GM12878 (cell line): ENCODE measurements at regions not wholly inside any gene's neighbourhood (a gene's known extent, or its start where the extent isn't known, plus 50 kb on each side); places are given as distances from the start of the nearest gene placed in this dataset.

Experiments
- ATAC-seq: fragments of 200-7000 bp; cut with Tn5 transposase; 3 replicates; pipeline ENCODE4 v1.9.1; 2020; ENCODE audit warnings: mild to moderate bottlenecking, moderate library complexity
- BruUV-seq: library from RNA; stranded (reverse); fragments of 400-500 nt; replicated peaks from 2 replicates; lab custom pipeline; 2021; lab: Mats Ljungman, UMichigan
- CTCF ChIA-PET: fragments of 300-600 bp; sonication (Branson Sonifier 250); formaldehyde crosslinking; extraction: SDS; loops from one replicate; lab custom pipeline; 2021; ENCODE audit warnings: inconsistent platforms; lab: Yijun Ruan, JAX
- POLR2A ChIA-PET: fragments of 350-600 bp; formaldehyde crosslinking; extraction: SDS; loops from one replicate; lab custom pipeline; 2021; ENCODE audit warnings: inconsistent platforms; lab: Charles Lee
- RAD21 ChIA-PET: fragments of 300-600 bp; sonication (Branson Sonifier 250); formaldehyde crosslinking; loops from one replicate; lab custom pipeline; 2023; ENCODE audit warnings: antibody characterized with exemption; ENCODE audit not compliant: unreplicated experiment; lab: Charles Lee
- SMC1A ChIA-PET: fragments of 300-600 bp; sonication (Branson Sonifier 250); formaldehyde crosslinking; loops from one replicate; lab custom pipeline; 2023; ENCODE audit not compliant: unreplicated experiment, uncharacterized antibody; lab: Charles Lee
- DNase-seq: peaks from one replicate; pipeline ENCODE4 v3.0.0-alpha.2; 2011; ENCODE audit warnings: low read depth, low spot score
- FAIRE-seq: peaks from 3 replicates; lab custom pipeline; 2011; peaks lifted over from hg19 to GRCh38; lab: Jason Lieb, UNC
- H2AFZ ChIP-seq: 2 replicates; pipeline ENCODE4 v1.6.0; 2011; ENCODE audit warnings: low read depth, low read length, control low read depth; ENCODE audit not compliant: control insufficient read depth
- H3K27ac ChIP-seq: 2 replicates; pipeline ENCODE4 v1.5.1; 2011; ENCODE audit warnings: control low read depth; ENCODE audit not compliant: control insufficient read depth, insufficient read depth
- H3K27me3 ChIP-seq, 2 experiments: replicated peaks in 1 of 2; 2 replicates each; pipeline versions ENCODE4 v1.6.0 to v1.6.1; 2011; ENCODE audit warnings: low read length in 1 of 2; ENCODE audit not compliant: control insufficient read depth in 2 of 2, insufficient read depth in 2 of 2
- H3K36me3 ChIP-seq, 2 experiments: 2 replicates each; pipeline ENCODE4 v1.5.1; 2011; ENCODE audit warnings: low read length in 1 of 2; ENCODE audit not compliant: control insufficient read depth in 2 of 2, insufficient read depth in 2 of 2
- H3K4me1 ChIP-seq: 2 replicates; pipeline ENCODE4 v1.6.1; 2011; ENCODE audit warnings: mild to moderate bottlenecking, low read length, moderate library complexity, mixed read lengths; ENCODE audit not compliant: control insufficient read depth, insufficient read depth
- H3K4me2 ChIP-seq: 2 replicates; pipeline ENCODE4 v1.6.0; 2011; ENCODE audit warnings: control low read depth; ENCODE audit not compliant: control insufficient read depth, insufficient read depth
- H3K4me3 ChIP-seq: fragments of 200-600 bp; sonication (generic); 2 replicates; pipeline ENCODE4 v1.5.1; 2016
- H3K79me2 ChIP-seq: 2 replicates; pipeline ENCODE4 v1.6.0; 2011; ENCODE audit warnings: low read length; ENCODE audit not compliant: control insufficient read depth, insufficient read depth
- H3K9ac ChIP-seq: 2 replicates; pipeline ENCODE4 v1.8.0; 2011; ENCODE audit warnings: low read length, control low read depth, mixed read lengths; ENCODE audit not compliant: control insufficient read depth, insufficient read depth
- H3K9me3 ChIP-seq: replicated peaks from 3 replicates; pipeline ENCODE4 v1.5.1; 2011; ENCODE audit warnings: mild to moderate bottlenecking, low read length; ENCODE audit not compliant: control insufficient read depth, insufficient read depth
- H4K20me1 ChIP-seq: 2 replicates; pipeline ENCODE4 v1.6.0; 2011; ENCODE audit not compliant: control insufficient read depth, insufficient read depth
- BCL11A ChIP-seq: IDR thresholded peaks from 2 replicates; pipeline ENCODE4 v1.6.1; 2011; ENCODE audit warnings: low read depth, low read length
- GATAD2B ChIP-seq: fragments of 450-650 bp; conservative IDR thresholded peaks from 2 replicates; pipeline ENCODE4 v1.6.1; 2017; ENCODE audit warnings: low read depth, mild to moderate bottlenecking, moderate library complexity
- HDGF ChIP-seq: fragments of 450-650 bp; IDR thresholded peaks from 2 replicates; pipeline ENCODE4 v1.6.1; 2016; ENCODE audit warnings: antibody characterized with exemption
- NFIC ChIP-seq: IDR thresholded peaks from 2 replicates; pipeline ENCODE4 v1.6.1; 2012; ENCODE audit warnings: low read depth, mild to moderate bottlenecking, inconsistent platforms, low read length, moderate library complexity
- RBBP5 ChIP-seq: fragments of 200-600 bp; sonication (generic); conservative IDR thresholded peaks from 2 replicates; pipeline ENCODE4 v1.6.1; 2016
- SP1 ChIP-seq: IDR thresholded peaks from one replicate; pipeline ENCODE4 v1.6.1; 2011; ENCODE audit warnings: low read depth, low read length
- ZBTB11 ChIP-seq: fragments of 450-650 bp; formaldehyde crosslinking; IDR thresholded peaks from 2 replicates; pipeline ENCODE4 v1.5.0; 2022; ENCODE audit warnings: mild to moderate bottlenecking, missing genetic modification characterization
- ZNF592 ChIP-seq: fragments of 450-650 bp; IDR thresholded peaks from 2 replicates; pipeline ENCODE4 v1.6.1; 2017; ENCODE audit warnings: mild to moderate bottlenecking, moderate library complexity
- WGBS: methylation state at CpG from one replicate; pipeline ENCODE4 v1.1.6; 2016; ENCODE audit warnings: low lambda C conversion rate; ENCODE audit not compliant: insufficient replicate concordance, insufficient coverage; ENCODE audit errors: missing lambda C conversion rate; 5-methylcytosine and 5-hydroxymethylcytosine counted together
- in situ Hi-C: fragments of 300-500 bp; cut with MboI; formaldehyde crosslinking; loops from 9 replicates; pipeline ENCODE4 v1.14.3; 2018; ENCODE audit warnings: mixed read lengths
- intact Hi-C: fragments of 100-400 bp; cut with micrococcal nuclease; formaldehyde crosslinking; loops from one replicate; pipeline ENCODE4 v1.14.2; 2022; ENCODE audit not compliant: unreplicated experiment

GRCh38 chr10:7101451-7101850 lies 309.4 kb downstream of the SFMBT2 start:
- no peak for ATAC-seq
- no peak for DNase-seq
- no peak for FAIRE-seq
- in situ Hi-C loops: no loop called here
- 64% methylated on average over 5 of the region's 5 CpGs for WGBS
- Histone ChIP-seq H3K4me2 (no peak overlapping the region), H4K20me1 (no peaks in the 10 kb centered on the region), H3K9me3 (no peaks in the 10 kb centered on the region), H3K27me3 (no peaks in the 10 kb centered on the region; a peak in 2 of 4 replicates), H3K79me2 (no peaks in the 10 kb centered on the region), H3K27ac (no peak overlapping the region)
- POLR2A ChIA-PET: no interaction called here
- SMC1A ChIA-PET: interaction anchor here (0.8 to 1.4 kb wide), 3 partner anchors 9 to 19 kb away, joined by 3 read pairs; no protein-coding TSS in a partner anchor
- CTCF ChIA-PET: interaction anchor here (0.6 to 0.9 kb wide), 2 partner anchors 20 to 51 kb away, joined by 3 read pairs; no protein-coding TSS in a partner anchor
- TF ChIP-seq NFIC (no peak), HDGF (no peak), ZNF592 (no peak), BCL11A (no peak), GATAD2B (no peak), SP1 (no peak), ZBTB11 (no peak), RBBP5 (no peak)
- TF ChIP-seq, all 136 proteins: peak for 0
- H3K9ac ChIP-seq: no peak overlapping the region
- intact Hi-C loops: no loop called here
- H3K36me3 ChIP-seq: no peaks in the 10 kb centered on the region
- no TSS peak for BruUV-seq
- no peak overlapping the region for H2AFZ ChIP-seq
- H3K4me3 ChIP-seq: no peak overlapping the region
- RAD21 ChIA-PET: no interaction called here
- no peaks in the 10 kb centered on the region for H3K4me1 ChIP-seq
